ENCODE measurements at regions not wholly inside any gene's neighbourhood (a gene's known extent, or its start where the extent isn't known, plus 50 kb on each side); places are given as distances from the start of the nearest gene placed in this dataset.

DNA sequence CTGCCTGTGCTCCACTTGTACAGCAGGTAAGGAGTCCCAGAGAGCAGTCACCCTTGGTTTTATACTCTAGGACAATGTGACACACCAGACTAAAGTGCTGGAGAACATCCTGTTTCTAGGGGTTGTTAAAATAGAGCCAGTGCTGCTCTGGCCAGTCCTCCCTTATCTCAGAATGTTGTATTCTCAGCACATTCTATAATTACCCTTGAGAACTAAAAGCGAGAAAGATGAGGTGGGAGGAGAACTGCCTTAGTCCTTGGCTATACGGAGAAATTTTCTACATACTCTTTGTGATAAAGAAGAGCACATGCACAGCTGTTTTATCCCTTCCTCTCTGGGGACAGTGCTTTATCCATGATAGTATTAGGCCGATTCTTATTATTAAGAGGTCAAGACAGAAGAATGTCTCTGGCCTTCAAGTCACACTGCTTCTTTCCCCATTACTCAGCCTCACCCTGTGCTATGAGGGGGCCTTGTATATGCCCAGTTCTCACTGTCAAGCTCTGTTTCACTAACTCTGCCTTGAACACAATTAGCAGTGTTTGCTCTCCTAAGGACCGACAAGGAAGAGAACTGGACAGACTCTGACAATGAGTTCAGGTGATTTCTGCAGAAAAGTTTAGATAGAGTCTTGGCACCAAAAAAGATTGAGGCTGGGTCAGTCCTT is 385.8 kb downstream of the TRIB2 start:
- Histone ChIP-seq H3K27ac (no peak overlapping the region), H3K36me3 (no peaks in the 10 kb centered on the region), H3K4me3 (ENCODE audit: low read depth, low read length) (no peak overlapping the region), H3K27me3 (ENCODE audit: insufficient read depth, low read depth, severe bottlenecking) (no peaks in the 10 kb centered on the region), H3K9me3 (ENCODE audit: severe bottlenecking) (peaks cover 9% of the 10 kb centered on the region)
- TF ChIP-seq, protein P1, sequence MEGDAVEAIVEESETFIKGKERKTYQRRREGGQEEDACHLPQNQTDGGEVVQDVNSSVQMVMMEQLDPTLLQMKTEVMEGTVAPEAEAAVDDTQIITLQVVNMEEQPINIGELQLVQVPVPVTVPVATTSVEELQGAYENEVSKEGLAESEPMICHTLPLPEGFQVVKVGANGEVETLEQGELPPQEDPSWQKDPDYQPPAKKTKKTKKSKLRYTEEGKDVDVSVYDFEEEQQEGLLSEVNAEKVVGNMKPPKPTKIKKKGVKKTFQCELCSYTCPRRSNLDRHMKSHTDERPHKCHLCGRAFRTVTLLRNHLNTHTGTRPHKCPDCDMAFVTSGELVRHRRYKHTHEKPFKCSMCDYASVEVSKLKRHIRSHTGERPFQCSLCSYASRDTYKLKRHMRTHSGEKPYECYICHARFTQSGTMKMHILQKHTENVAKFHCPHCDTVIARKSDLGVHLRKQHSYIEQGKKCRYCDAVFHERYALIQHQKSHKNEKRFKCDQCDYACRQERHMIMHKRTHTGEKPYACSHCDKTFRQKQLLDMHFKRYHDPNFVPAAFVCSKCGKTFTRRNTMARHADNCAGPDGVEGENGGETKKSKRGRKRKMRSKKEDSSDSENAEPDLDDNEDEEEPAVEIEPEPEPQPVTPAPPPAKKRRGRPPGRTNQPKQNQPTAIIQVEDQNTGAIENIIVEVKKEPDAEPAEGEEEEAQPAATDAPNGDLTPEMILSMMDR (IDR thresholded peaks at IDR 0.05; ENCODE audit: low read depth, low read length), result no peak
- no peak for DNase-seq

DNA sequence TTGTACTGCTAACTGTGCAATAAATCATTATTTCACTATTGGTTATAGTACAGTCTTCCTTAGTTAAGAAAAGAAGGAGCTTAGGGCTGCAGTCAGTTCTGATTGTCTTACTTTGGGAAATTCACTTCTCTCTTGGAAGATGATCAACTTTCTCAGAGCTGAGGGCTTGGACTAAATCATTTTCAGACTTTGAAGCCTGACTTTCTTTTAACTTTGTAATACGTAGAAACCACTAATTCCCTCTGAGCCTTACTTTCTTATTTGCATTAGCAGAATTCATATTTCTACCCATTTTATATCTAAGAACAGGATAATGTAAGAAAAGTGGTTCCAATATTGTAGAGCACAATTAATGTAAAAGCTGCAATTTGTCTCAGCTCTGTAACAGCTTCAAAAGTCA is 386.4 kb downstream of the TRIB2 start:
- Histone ChIP-seq H3K36me3 (no peaks in the 10 kb centered on the region), H3K9me3 (ENCODE audit: severe bottlenecking) (peaks cover 9% of the 10 kb centered on the region), H3K4me3 (ENCODE audit: low read depth, low read length) (no peak overlapping the region), H3K27me3 (ENCODE audit: insufficient read depth, low read depth, severe bottlenecking) (no peaks in the 10 kb centered on the region), H3K27ac (no peak overlapping the region)
- TF ChIP-seq, protein P1 (IDR thresholded peaks at IDR 0.05; ENCODE audit: low read depth, low read length), result no peak
- no peak for DNase-seq

DNA sequence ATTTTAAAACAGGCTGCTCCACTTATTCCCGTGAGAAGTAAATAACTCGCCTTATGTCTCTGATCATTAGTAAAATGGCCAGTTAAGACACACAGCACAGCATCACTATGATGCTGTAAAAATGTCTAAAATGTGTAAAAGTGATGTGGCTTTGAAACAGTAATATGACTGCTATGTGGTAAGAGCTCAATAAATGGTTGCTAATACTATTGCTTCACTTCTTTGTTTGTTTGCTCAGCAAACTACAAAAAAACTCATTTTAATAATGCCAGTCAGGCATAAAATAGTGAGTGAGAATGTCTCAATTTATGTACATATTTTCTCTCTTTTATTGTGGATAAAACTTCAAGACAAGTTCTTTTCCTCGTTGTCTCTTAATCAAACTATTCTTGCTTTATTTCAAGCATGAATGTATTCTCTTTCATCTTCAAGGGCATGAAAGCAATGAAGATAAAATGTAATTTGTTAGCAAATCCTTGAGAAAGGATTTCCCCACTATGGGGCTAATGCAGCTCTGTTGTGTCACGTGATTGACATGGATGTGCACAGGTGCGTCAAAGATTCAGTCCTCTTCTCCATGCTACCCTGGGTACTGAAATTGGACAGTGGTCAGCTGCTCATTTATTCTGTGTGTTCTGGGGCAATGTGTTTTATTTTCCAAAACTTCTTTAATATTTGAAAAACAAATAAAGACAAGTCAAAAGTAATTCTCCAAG is 387.2 kb downstream of the TRIB2 start:
- Histone ChIP-seq H3K27me3 (ENCODE audit: insufficient read depth, low read depth, severe bottlenecking) (no peaks in the 10 kb centered on the region), H3K4me3 (ENCODE audit: low read depth, low read length) (no peak overlapping the region), H3K9me3 (ENCODE audit: severe bottlenecking) (peaks cover 3% of the 10 kb centered on the region), H3K27ac (no peak overlapping the region), H3K36me3 (no peaks in the 10 kb centered on the region)
- TF ChIP-seq, protein P1 (IDR thresholded peaks at IDR 0.05; ENCODE audit: low read depth, low read length), result no peak
- DNase-seq, result no peak

DNA sequence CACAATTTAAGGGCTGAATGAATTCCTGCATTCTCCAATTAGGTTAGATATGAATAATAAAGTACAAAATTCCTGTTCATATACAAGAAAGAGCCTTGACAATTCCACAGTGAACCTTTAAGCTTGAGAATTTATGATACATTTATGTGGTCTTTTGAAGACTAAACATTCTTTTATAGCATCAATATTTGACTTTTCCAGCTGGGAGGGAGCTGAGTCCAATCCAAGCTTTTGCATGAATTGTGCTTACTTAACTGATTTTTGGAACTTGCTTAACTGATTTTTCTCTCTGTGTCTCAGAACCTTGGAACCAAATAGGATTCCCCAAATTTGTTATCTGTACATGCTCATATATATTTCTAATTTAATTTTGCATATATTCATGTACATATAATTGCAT is 388.0 kb downstream of the TRIB2 start:
- TF ChIP-seq, protein P1 (IDR thresholded peaks at IDR 0.05; ENCODE audit: low read depth, low read length), result no peak
- H3K36me3 ChIP-seq, result no peaks in the 10 kb centered on the region
- no peak overlapping the region for H3K27ac ChIP-seq
- H3K4me3 ChIP-seq (ENCODE audit: low read depth, low read length), result no peak overlapping the region
- H3K9me3 ChIP-seq (ENCODE audit: severe bottlenecking), result no peaks in the 10 kb centered on the region
- H3K27me3 ChIP-seq (ENCODE audit: insufficient read depth, low read depth, severe bottlenecking), result no peaks in the 10 kb centered on the region
- no peak for DNase-seq

DNA sequence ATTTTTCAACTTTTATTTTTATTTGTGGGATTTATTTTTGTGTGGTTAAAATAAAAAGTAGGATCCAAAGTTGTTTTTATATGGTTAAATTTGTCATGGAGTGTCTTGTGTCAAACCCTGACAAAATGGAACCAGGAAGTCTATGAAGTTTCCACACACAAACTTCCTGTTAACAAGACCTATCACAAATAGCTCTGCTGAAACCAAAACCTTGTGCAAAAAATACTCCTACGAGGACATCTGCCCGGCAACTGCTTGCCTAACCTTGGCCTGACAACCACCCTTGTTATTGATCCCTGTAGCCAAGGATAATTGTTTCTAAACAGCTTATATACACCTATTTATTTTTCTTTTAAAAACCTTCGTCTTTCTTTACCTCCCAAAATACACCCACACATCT is 389.6 kb downstream of the TRIB2 start:
- peaks cover 7% of the 10 kb centered on the region for H3K9me3 ChIP-seq (ENCODE audit: severe bottlenecking)
- no peak overlapping the region for H3K4me3 ChIP-seq (ENCODE audit: low read depth, low read length)
- no peak overlapping the region for H3K27ac ChIP-seq
- DNase-seq, result peak; percentile 21
- no peaks in the 10 kb centered on the region for H3K36me3 ChIP-seq
- TF ChIP-seq, protein P1 (IDR thresholded peaks at IDR 0.05; ENCODE audit: low read depth, low read length), result no peak
- H3K27me3 ChIP-seq (ENCODE audit: insufficient read depth, low read depth, severe bottlenecking), result no peaks in the 10 kb centered on the region
